ENCODE measurements at regions not wholly inside any gene's neighbourhood (a gene's known extent, or its start where the extent isn't known, plus 50 kb on each side); places are given as distances from the start of the nearest gene placed in this dataset.

DNA sequence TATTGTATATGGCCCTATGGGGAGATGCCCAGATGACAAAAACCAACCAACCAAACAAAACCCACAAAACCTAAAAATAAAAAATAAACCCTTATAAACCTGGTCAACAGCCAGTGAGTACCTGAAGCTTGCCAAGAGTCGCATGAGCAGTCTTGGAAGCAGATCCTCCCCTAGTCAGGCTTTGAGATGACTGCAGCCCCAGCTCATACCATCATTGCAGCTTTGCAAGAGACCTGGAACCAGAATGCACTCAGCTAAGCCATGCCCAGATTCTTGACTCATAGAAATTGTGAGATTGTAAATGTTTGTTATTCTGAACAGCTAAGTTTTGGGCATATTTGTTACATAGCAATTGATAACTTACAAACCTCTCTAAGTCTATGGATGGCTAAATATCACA is 326.8 kb downstream of the HLX start:
- Histone ChIP-seq H3K27ac (ENCODE audit: low read depth in 2 of 2, low read length in 2 of 2) (no peak overlapping the region), H3K36me3 (ENCODE audit: control insufficient read depth in 2 of 3, insufficient read depth in 3 of 3, low read length in 3 of 3) (no peaks in the 10 kb centered on the region), H3K27me3 (ENCODE audit: control insufficient read depth, insufficient read depth, low read length) (no peaks in the 10 kb centered on the region), H3K9me3 (ENCODE audit: control insufficient read depth in 2 of 3, insufficient read depth in 1 of 3, low read length in 3 of 3) (no peaks in the 10 kb centered on the region), H3K9ac (ENCODE audit: low read length in 3 of 3) (no peak overlapping the region), H3K4me1 (ENCODE audit: control insufficient read depth in 2 of 3, insufficient read depth in 2 of 3, low read depth in 1 of 3, low read length in 3 of 3) (no peaks in the 10 kb centered on the region), H3K4me3 (ENCODE audit: low read length in 3 of 3) (no peak overlapping the region)
- DNase-seq (no peak), FAIRE-seq (no peak)
- TF ChIP-seq, protein P1, sequence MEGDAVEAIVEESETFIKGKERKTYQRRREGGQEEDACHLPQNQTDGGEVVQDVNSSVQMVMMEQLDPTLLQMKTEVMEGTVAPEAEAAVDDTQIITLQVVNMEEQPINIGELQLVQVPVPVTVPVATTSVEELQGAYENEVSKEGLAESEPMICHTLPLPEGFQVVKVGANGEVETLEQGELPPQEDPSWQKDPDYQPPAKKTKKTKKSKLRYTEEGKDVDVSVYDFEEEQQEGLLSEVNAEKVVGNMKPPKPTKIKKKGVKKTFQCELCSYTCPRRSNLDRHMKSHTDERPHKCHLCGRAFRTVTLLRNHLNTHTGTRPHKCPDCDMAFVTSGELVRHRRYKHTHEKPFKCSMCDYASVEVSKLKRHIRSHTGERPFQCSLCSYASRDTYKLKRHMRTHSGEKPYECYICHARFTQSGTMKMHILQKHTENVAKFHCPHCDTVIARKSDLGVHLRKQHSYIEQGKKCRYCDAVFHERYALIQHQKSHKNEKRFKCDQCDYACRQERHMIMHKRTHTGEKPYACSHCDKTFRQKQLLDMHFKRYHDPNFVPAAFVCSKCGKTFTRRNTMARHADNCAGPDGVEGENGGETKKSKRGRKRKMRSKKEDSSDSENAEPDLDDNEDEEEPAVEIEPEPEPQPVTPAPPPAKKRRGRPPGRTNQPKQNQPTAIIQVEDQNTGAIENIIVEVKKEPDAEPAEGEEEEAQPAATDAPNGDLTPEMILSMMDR (IDR thresholded peaks at IDR 0.05; ENCODE audit: borderline replicate concordance, extremely low read depth, insufficient read depth): no peak
- intact Hi-C loops (cut with DNase I): no loop called here

- no peak overlapping the region for H3K4me3 ChIP-seq (ENCODE audit: low read length in 3 of 3)
- H3K9me3 ChIP-seq (ENCODE audit: control insufficient read depth in 2 of 3, insufficient read depth in 1 of 3, low read length in 3 of 3): no peaks in the 10 kb centered on the region
- no peak overlapping the region for H3K9ac ChIP-seq (ENCODE audit: low read length in 3 of 3)
- DNase-seq (no peak), FAIRE-seq (no peak)
- TF ChIP-seq, protein P1 (IDR thresholded peaks at IDR 0.05; ENCODE audit: borderline replicate concordance, extremely low read depth, insufficient read depth): no peak
- no peaks in the 10 kb centered on the region for H3K4me1 ChIP-seq (ENCODE audit: control insufficient read depth in 2 of 3, insufficient read depth in 2 of 3, low read depth in 1 of 3, low read length in 3 of 3)
- H3K27me3 ChIP-seq (ENCODE audit: control insufficient read depth, insufficient read depth, low read length): no peaks in the 10 kb centered on the region
- H3K27ac ChIP-seq (ENCODE audit: low read depth in 2 of 2, low read length in 2 of 2): no peak overlapping the region
- no peaks in the 10 kb centered on the region for H3K36me3 ChIP-seq (ENCODE audit: control insufficient read depth in 2 of 3, insufficient read depth in 3 of 3, low read length in 3 of 3)
- intact Hi-C loops (cut with DNase I): no loop called here
Measured at GRCh38 chr1:221212926-221213325, 333.7 kb downstream of the HLX start.

DNA sequence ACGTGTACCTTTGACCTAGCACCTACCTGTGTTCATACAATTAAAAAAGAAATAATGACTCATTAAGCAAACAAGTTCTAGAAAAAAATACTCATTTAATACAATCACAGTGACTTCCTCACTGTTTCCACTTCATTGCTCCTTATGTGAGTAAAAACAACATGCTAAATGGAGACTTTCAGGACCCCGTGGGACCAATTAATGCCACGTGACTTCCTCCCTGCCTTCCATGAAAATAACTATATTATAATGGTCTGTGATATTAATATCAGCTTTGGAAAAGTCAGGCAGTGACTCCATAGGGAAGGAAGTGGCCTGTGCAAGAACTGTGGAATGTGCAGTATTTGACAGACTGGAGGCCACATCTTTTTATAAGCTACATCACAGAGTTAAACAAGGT is 337.8 kb downstream of the HLX start:
- no peaks in the 10 kb centered on the region for H3K36me3 ChIP-seq (ENCODE audit: control insufficient read depth in 2 of 3, insufficient read depth in 3 of 3, low read length in 3 of 3)
- no peak overlapping the region for H3K4me3 ChIP-seq (ENCODE audit: low read length in 3 of 3)
- no peak overlapping the region for H3K9ac ChIP-seq (ENCODE audit: low read length in 3 of 3)
- peak in 2 of 5 donors; percentile 25 to 58 for DNase-seq
- no peak for FAIRE-seq
- no peak overlapping the region for H3K27ac ChIP-seq (ENCODE audit: low read depth in 2 of 2, low read length in 2 of 2)
- intact Hi-C loops (cut with DNase I): no loop called here
- H3K27me3 ChIP-seq (ENCODE audit: control insufficient read depth, insufficient read depth, low read length): no peaks in the 10 kb centered on the region
- H3K9me3 ChIP-seq (ENCODE audit: control insufficient read depth in 2 of 3, insufficient read depth in 1 of 3, low read length in 3 of 3): no peaks in the 10 kb centered on the region
- TF ChIP-seq, protein P1 (IDR thresholded peaks at IDR 0.05; ENCODE audit: borderline replicate concordance, extremely low read depth, insufficient read depth): no peak
- no peaks in the 10 kb centered on the region for H3K4me1 ChIP-seq (ENCODE audit: control insufficient read depth in 2 of 3, insufficient read depth in 2 of 3, low read depth in 1 of 3, low read length in 3 of 3)

GRCh38 chr1:221223281-221223680 is 344.0 kb downstream of the HLX start:
- Histone ChIP-seq H3K36me3 (ENCODE audit: control insufficient read depth in 2 of 3, insufficient read depth in 3 of 3, low read length in 3 of 3) (no peaks in the 10 kb centered on the region), H3K4me1 (ENCODE audit: control insufficient read depth in 2 of 3, insufficient read depth in 2 of 3, low read depth in 1 of 3, low read length in 3 of 3) (no peaks in the 10 kb centered on the region), H3K27me3 (ENCODE audit: control insufficient read depth, insufficient read depth, low read length) (no peaks in the 10 kb centered on the region), H3K27ac (ENCODE audit: low read depth in 2 of 2, low read length in 2 of 2) (no peak overlapping the region), H3K4me3 (ENCODE audit: low read length in 3 of 3) (no peak overlapping the region), H3K9ac (ENCODE audit: low read length in 3 of 3) (no peak overlapping the region), H3K9me3 (ENCODE audit: control insufficient read depth in 2 of 3, insufficient read depth in 1 of 3, low read length in 3 of 3) (peaks cover 0 to 13% (median 2%) of the 10 kb centered on the region in 3 donors)
- FAIRE-seq (no peak), DNase-seq (no peak)
- TF ChIP-seq, protein P1 (IDR thresholded peaks at IDR 0.05; ENCODE audit: borderline replicate concordance, extremely low read depth, insufficient read depth): no peak
- intact Hi-C loops (cut with DNase I): no loop called here
